HEK293T (cell line): ENCODE measurements at regions not wholly inside any gene's neighbourhood (a gene's known extent, or its start where the extent isn't known, plus 50 kb on each side); places are given as distances from the start of the nearest gene placed in this dataset.
"Not testable (repeated sequence)": the region's sequence is repeated elsewhere in the genome, so short reads cannot be mapped to it uniquely, and the experiment has no call there.

Experiments
- CTCF ChIA-PET: fragments of 350-600 bp; formaldehyde crosslinking; extraction: SDS; loops from one replicate; lab custom pipeline; 2021; ENCODE audit warnings: antibody characterized with exemption, inconsistent platforms; lab: Yijun Ruan, JAX
- POLR2A ChIA-PET: fragments of 350-600 bp; formaldehyde crosslinking; extraction: SDS; loops from one replicate; lab custom pipeline; 2020; ENCODE audit warnings: antibody characterized with exemption, inconsistent platforms; lab: Yijun Ruan, JAX
- DNase-seq: peaks from one replicate; pipeline ENCODE4 v3.0.0; 2012; ENCODE audit warnings: mixed read lengths; ENCODE audit errors: extremely low spot score
- ARNT ChIP-seq: fragments of 450-650 bp; IDR thresholded peaks from 2 replicates; pipeline ENCODE4 v1.6.1; 2017; ENCODE audit warnings: mild to moderate bottlenecking
- BHLHE40 ChIP-seq: fragments of 450-650 bp; IDR thresholded peaks from 2 replicates; pipeline ENCODE4 v1.6.1; 2016; ENCODE audit warnings: mild to moderate bottlenecking, moderate library complexity, borderline replicate concordance
- CTBP1 ChIP-seq: fragments of 450-650 bp; IDR thresholded peaks from 2 replicates; pipeline ENCODE4 v1.6.1; 2016; ENCODE audit warnings: borderline replicate concordance
- ELF4 ChIP-seq: fragments of 450-650 bp; IDR thresholded peaks from 2 replicates; pipeline ENCODE4 v1.6.1; 2017; ENCODE audit warnings: antibody characterized with exemption
- FOXA1 ChIP-seq: fragments of 450-650 bp; IDR thresholded peaks from 2 replicates; pipeline ENCODE4 v1.6.1; 2016; ENCODE audit warnings: mild to moderate bottlenecking
- FOXK2 ChIP-seq: fragments of 450-650 bp; IDR thresholded peaks from 2 replicates; pipeline ENCODE4 v1.6.1; 2016; ENCODE audit warnings: mild to moderate bottlenecking
- FOXM1 ChIP-seq: fragments of 450-650 bp; IDR thresholded peaks from 2 replicates; pipeline ENCODE4 v1.6.1; 2017; ENCODE audit warnings: mild to moderate bottlenecking, borderline replicate concordance
- HDGF ChIP-seq: fragments of 450-650 bp; IDR thresholded peaks from 2 replicates; pipeline ENCODE4 v1.6.1; 2017; ENCODE audit warnings: antibody characterized with exemption, borderline replicate concordance
- L3MBTL2 ChIP-seq: fragments of 450-650 bp; conservative IDR thresholded peaks from 2 replicates; pipeline ENCODE4 v1.6.1; 2016; ENCODE audit warnings: mild to moderate bottlenecking
- LEF1 ChIP-seq: fragments of 450-650 bp; IDR thresholded peaks from 2 replicates; pipeline ENCODE4 v1.6.1; 2017; ENCODE audit warnings: mild to moderate bottlenecking, borderline replicate concordance
- NFRKB ChIP-seq: fragments of 450-650 bp; IDR thresholded peaks from 2 replicates; pipeline ENCODE4 v1.6.1; 2016; ENCODE audit warnings: mild to moderate bottlenecking, moderate library complexity
- PKNOX1 ChIP-seq: fragments of 450-650 bp; IDR thresholded peaks from 2 replicates; pipeline ENCODE4 v1.6.1; 2016
- SP1 ChIP-seq: fragments of 450-650 bp; IDR thresholded peaks from 2 replicates; pipeline ENCODE4 v1.6.1; 2017
- SUZ12 ChIP-seq: fragments of 450-650 bp; IDR thresholded peaks from 2 replicates; pipeline ENCODE4 v1.6.1; 2016; ENCODE audit warnings: mild to moderate bottlenecking
- TARDBP ChIP-seq: fragments of 450-650 bp; IDR thresholded peaks from 2 replicates; pipeline ENCODE4 v1.6.1; 2016
- ZNF384 ChIP-seq: fragments of 450-650 bp; IDR thresholded peaks from 2 replicates; pipeline ENCODE4 v1.6.1; 2016

- DNase-seq, result no peak
- TF ChIP-seq HDGF (no peak), ELF4 (no peak), FOXK2 (no peak), L3MBTL2 (no peak), CTBP1 (no peak)
- CTCF ChIA-PET, result no interaction called here
- POLR2A ChIA-PET, result no interaction called here
Measured at GRCh38 chr5:166286832-166287231, 2004.6 kb upstream of the WWC1 start.

DNA sequence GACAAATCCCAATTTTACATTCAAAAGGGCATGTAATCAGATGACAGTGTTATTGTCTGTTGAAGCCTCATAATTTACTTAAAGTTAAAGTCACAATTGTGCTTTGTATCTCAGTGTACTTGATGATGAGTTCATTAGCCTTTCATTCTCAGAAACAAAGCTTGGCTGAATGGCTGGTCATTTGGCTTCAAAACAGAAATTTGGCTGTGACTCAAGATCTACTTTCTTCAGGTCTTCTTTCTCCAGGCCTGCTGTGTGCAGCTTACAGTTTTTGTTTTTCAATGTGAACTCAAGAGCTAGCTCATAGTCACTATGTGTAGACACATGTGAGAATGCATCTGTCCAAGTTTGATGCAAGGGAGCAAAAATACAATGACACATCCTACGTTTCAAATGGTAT, 2003.6 kb upstream of the WWC1 start:
- no peak for DNase-seq
- TF ChIP-seq NFRKB (no peak), FOXA1 (no peak), ELF4 (no peak), FOXM1 (no peak), L3MBTL2 (no peak), PKNOX1 (no peak), ARNT (no peak), TARDBP (no peak), SP1 (no peak), HDGF (no peak), CTBP1 (no peak)
- ChIA-PET POLR2A (no interaction called here), CTCF (no interaction called here)

DNA sequence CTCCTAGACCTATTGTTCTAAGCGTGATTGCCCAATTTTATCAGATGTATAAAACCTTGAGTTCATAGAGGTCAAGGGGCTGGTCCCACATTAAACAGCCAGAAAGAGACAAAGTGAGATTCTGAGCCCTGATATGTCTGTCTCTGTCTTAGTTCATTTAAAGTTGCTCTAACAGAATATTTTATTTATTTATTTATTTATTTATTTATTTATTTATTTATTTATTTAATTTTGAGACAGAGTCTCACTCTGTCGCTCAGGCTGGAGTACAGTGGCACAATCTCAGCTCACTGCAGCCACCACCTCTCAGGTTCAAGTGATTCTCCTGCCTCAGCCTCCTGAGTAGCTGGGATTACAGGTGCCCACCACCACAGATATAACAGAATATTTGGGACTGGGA, 1999.6 kb upstream of the WWC1 start:
- DNase-seq, POLR2A ChIA-PET, CTCF ChIA-PET: not testable (repeated sequence)

DNA sequence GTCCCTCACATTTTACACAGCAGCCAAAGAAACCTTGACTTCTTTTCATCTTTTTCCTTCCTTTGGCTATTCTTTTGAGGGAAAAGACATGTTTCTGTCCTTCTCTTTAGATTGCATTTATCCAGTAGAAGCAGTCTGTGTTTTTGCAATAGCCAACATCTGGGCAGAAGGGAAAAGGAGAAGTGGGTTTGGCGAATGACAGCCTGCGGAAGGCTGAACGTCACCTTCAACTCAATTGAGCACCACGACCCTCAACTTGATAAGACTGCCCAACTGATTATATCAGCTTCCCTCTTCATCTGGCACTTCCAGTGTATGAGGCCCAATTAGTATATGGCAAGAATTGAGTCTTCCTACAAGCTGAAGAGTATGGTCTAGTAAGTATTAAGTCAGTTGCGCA, 1997.6 kb upstream of the WWC1 start:
- no peak for TF ChIP-seq HDGF
- TF ChIP-seq LEF1, result no peak
- no peak for TF ChIP-seq SP1
- POLR2A ChIA-PET, result no interaction called here
- DNase-seq, result no peak
- CTCF ChIA-PET, result no interaction called here

DNA sequence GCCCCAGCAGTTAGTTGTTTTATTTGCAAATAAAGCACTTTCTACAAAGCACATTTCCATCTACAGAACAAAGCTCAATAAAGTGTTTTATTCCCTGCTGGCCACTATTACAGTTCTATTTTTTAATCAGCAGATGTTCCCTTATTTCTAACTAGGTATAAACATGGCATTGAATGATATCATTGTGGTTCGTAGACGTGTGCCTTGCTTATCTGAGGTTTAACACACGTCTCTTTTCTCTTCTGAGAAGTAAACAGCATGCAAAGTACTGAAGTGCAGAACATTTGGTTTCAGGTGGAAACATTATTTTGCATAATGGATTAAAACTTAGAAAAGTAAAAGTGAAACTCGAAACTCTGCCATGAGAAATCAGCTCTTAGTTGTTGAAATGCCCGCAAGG, 1989.3 kb upstream of the WWC1 start:
- TF ChIP-seq HDGF (no peak), NFRKB (no peak), PKNOX1 (no peak), FOXK2 (no peak), LEF1 (no peak), FOXA1 (no peak), BHLHE40 (no peak), ELF4 (no peak), ZNF384 (no peak), CTBP1 (no peak), SP1 (no peak)
- CTCF ChIA-PET, result no interaction called here
- no peak for DNase-seq
- POLR2A ChIA-PET, result no interaction called here

GRCh38 chr5:166317425-166317824, 1974.0 kb upstream of the WWC1 start:
- POLR2A ChIA-PET, result no interaction called here
- TF ChIP-seq SUZ12, result no peak
- TF ChIP-seq ELF4, result no peak
- no peak for TF ChIP-seq FOXA1
- TF ChIP-seq TARDBP, result no peak
- no peak for TF ChIP-seq HDGF
- no peak for TF ChIP-seq LEF1
- TF ChIP-seq PKNOX1, result no peak
- TF ChIP-seq BHLHE40, result no peak
- no peak for TF ChIP-seq L3MBTL2
- no peak for TF ChIP-seq FOXM1
- TF ChIP-seq NFRKB, result no peak
- no peak for TF ChIP-seq FOXK2
- no peak for TF ChIP-seq ARNT
- no peak for TF ChIP-seq ZNF384
- CTCF ChIA-PET, result no interaction called here
- no peak for DNase-seq

DNA sequence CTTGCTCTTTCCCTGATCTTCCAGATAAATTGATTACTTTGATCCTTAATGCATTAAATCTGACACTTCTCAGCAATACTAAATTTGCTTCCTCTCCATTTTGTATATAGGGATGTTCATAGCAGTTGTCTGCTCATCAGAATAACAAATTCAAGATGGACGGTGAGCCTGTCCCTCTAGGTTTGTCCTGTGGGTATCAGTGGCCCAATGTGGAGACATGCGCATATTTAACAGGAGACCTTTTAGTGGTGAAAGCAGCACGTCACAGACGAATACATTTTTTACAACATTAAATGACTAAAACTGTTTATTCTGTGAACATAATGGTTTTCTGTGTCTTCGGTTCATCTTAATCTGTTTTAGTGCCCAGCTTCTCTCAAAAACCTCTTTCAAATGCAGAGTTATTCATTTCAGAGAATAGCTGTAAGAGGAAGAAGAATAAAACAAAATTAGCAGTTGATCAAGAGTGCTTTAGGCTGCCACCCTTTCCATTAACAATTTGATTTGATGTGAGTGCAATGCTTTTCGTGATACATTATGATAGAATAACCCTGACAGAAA, 1970.4 kb upstream of the WWC1 start:
- CTCF ChIA-PET, result no interaction called here
- POLR2A ChIA-PET, result no interaction called here

More for the DNA sequence above, 1970.4 kb upstream of the WWC1 start:
- no peak for TF ChIP-seq PKNOX1
- no peak for TF ChIP-seq FOXK2
- no peak for TF ChIP-seq BHLHE40
- TF ChIP-seq L3MBTL2, result no peak
- no peak for TF ChIP-seq TARDBP
- TF ChIP-seq HDGF, result no peak
- TF ChIP-seq ZNF384, result no peak
- TF ChIP-seq LEF1, result no peak
- no peak for DNase-seq
